Rectal smooth muscle tissue (tissue), 1 donor: ENCODE measurements at regions not wholly inside any gene's neighbourhood (a gene's known extent, or its start where the extent isn't known, plus 50 kb on each side); places are given as distances from the start of the nearest gene placed in this dataset.

Source experiments
- H3K27ac ChIP-seq: one replicate; pipeline ENCODE4 v1.7.0; 2013; ENCODE audit warnings: low read depth, low read length, inconsistent platforms
- H3K27me3 ChIP-seq: one replicate; pipeline ENCODE4 v1.7.0; 2013; ENCODE audit warnings: low read length; ENCODE audit not compliant: control insufficient read depth, insufficient read depth
- H3K36me3 ChIP-seq: one replicate; pipeline ENCODE4 v1.7.0; 2013; ENCODE audit warnings: low read length; ENCODE audit not compliant: control insufficient read depth, insufficient read depth
- H3K4me1 ChIP-seq: one replicate; pipeline ENCODE4 v1.7.0; 2013; ENCODE audit warnings: low read length; ENCODE audit not compliant: control insufficient read depth, insufficient read depth
- H3K4me3 ChIP-seq: one replicate; pipeline ENCODE4 v1.7.0; 2013; ENCODE audit warnings: low read length
- H3K9ac ChIP-seq: one replicate; pipeline ENCODE4 v1.7.0; 2013; ENCODE audit warnings: low read length

- no peaks in the 10 kb centered on the region for H3K36me3 ChIP-seq
- H3K4me1 ChIP-seq = peaks cover 6% of the 10 kb centered on the region
- no peaks in the 10 kb centered on the region for H3K27me3 ChIP-seq
- no peak overlapping the region for H3K4me3 ChIP-seq
- no peak overlapping the region for H3K27ac ChIP-seq
- no peak overlapping the region for H3K9ac ChIP-seq
Observed at GRCh38 chr15:95280711-95281110, 1049.3 kb downstream of the MCTP2 start.

- Histone ChIP-seq H3K36me3 (no peaks in the 10 kb centered on the region), H3K4me3 (no peak overlapping the region), H3K27me3 (no peaks in the 10 kb centered on the region), H3K27ac (no peak overlapping the region), H3K4me1 (peaks cover 6% of the 10 kb centered on the region), H3K9ac (no peak overlapping the region)
Observed at GRCh38 chr15:95281470-95281869, 1049.0 kb upstream of the NR2F2 start.

- Histone ChIP-seq H3K27me3 (no peaks in the 10 kb centered on the region), H3K9ac (no peak overlapping the region), H3K36me3 (no peaks in the 10 kb centered on the region), H3K4me3 (no peak overlapping the region), H3K27ac (no peak overlapping the region), H3K4me1 (no peaks in the 10 kb centered on the region)
Observed at GRCh38 chr15:95284492-95284891, 1046.0 kb upstream of the NR2F2 start.

- no peak overlapping the region for H3K9ac ChIP-seq
- no peak overlapping the region for H3K27ac ChIP-seq
Observed at GRCh38 chr15:95284933-95285421, 1045.5 kb upstream of the NR2F2 start.

GRCh38 chr15:95286352-95286880 lies 1044.1 kb upstream of the NR2F2 start:
- no peaks in the 10 kb centered on the region for H3K27me3 ChIP-seq

More at GRCh38 chr15:95284933-95285421, 1045.5 kb upstream of the NR2F2 start:
- Histone ChIP-seq H3K4me1 (no peaks in the 10 kb centered on the region), H3K27me3 (no peaks in the 10 kb centered on the region), H3K4me3 (no peak overlapping the region), H3K36me3 (no peaks in the 10 kb centered on the region)

GRCh38 chr15:95287720-95288103 lies 1042.8 kb upstream of the NR2F2 start:
- H3K4me1 ChIP-seq = no peaks in the 10 kb centered on the region
- no peak overlapping the region for H3K9ac ChIP-seq
- no peak overlapping the region for H3K27ac ChIP-seq
- H3K27me3 ChIP-seq = no peaks in the 10 kb centered on the region
- H3K36me3 ChIP-seq = no peaks in the 10 kb centered on the region
- H3K4me3 ChIP-seq = no peak overlapping the region

More at GRCh38 chr15:95286352-95286880, 1044.1 kb upstream of the NR2F2 start:
- no peak overlapping the region for H3K9ac ChIP-seq
- no peaks in the 10 kb centered on the region for H3K36me3 ChIP-seq
- H3K4me1 ChIP-seq = no peaks in the 10 kb centered on the region
- H3K27ac ChIP-seq = peak overlapping the region; percentile 3
- no peak overlapping the region for H3K4me3 ChIP-seq

- no peak overlapping the region for H3K9ac ChIP-seq
- no peaks in the 10 kb centered on the region for H3K27me3 ChIP-seq
- no peaks in the 10 kb centered on the region for H3K4me1 ChIP-seq
- no peaks in the 10 kb centered on the region for H3K36me3 ChIP-seq
- H3K4me3 ChIP-seq = no peak overlapping the region
- no peak overlapping the region for H3K27ac ChIP-seq
Observed at GRCh38 chr15:95288626-95289025, 1041.9 kb upstream of the NR2F2 start.

- H3K4me3 ChIP-seq = no peak overlapping the region
Observed at GRCh38 chr15:95290176-95290974, 1040.1 kb upstream of the NR2F2 start.

GRCh38 chr15:95291898-95292472 lies 1038.5 kb upstream of the NR2F2 start:
- Histone ChIP-seq H3K9ac (no peak overlapping the region), H3K27me3 (no peaks in the 10 kb centered on the region), H3K4me3 (no peak overlapping the region), H3K36me3 (no peaks in the 10 kb centered on the region), H3K4me1 (peaks cover 7% of the 10 kb centered on the region), H3K27ac (no peak overlapping the region)

More at GRCh38 chr15:95290176-95290974, 1040.1 kb upstream of the NR2F2 start:
- no peak overlapping the region for H3K27ac ChIP-seq
- H3K27me3 ChIP-seq = no peaks in the 10 kb centered on the region
- H3K9ac ChIP-seq = no peak overlapping the region
- no peaks in the 10 kb centered on the region for H3K36me3 ChIP-seq
- H3K4me1 ChIP-seq = no peaks in the 10 kb centered on the region

- H3K27me3 ChIP-seq = no peaks in the 10 kb centered on the region
- no peak overlapping the region for H3K9ac ChIP-seq
- peaks cover 7% of the 10 kb centered on the region for H3K4me1 ChIP-seq
- H3K36me3 ChIP-seq = no peaks in the 10 kb centered on the region
- no peak overlapping the region for H3K4me3 ChIP-seq
- H3K27ac ChIP-seq = no peak overlapping the region
Observed at GRCh38 chr15:95292785-95293450, 1037.6 kb upstream of the NR2F2 start.

- H3K4me1 ChIP-seq = peaks cover 7% of the 10 kb centered on the region
- H3K27ac ChIP-seq = no peak overlapping the region
- H3K4me3 ChIP-seq = no peak overlapping the region
- no peaks in the 10 kb centered on the region for H3K36me3 ChIP-seq
- H3K9ac ChIP-seq = no peak overlapping the region
- no peaks in the 10 kb centered on the region for H3K27me3 ChIP-seq
Observed at GRCh38 chr15:95293456-95294031, 1037.0 kb upstream of the NR2F2 start.

GRCh38 chr15:95295363-95295762 lies 1035.1 kb upstream of the NR2F2 start:
- Histone ChIP-seq H3K4me3 (no peak overlapping the region), H3K9ac (no peak overlapping the region), H3K27ac (no peak overlapping the region), H3K27me3 (no peaks in the 10 kb centered on the region), H3K4me1 (peaks cover 7% of the 10 kb centered on the region), H3K36me3 (no peaks in the 10 kb centered on the region)
